ENCODE measurements at regions not wholly inside any gene's neighbourhood (a gene's known extent, or its start where the extent isn't known, plus 50 kb on each side); places are given as distances from the start of the nearest gene placed in this dataset.

- no peak overlapping the region for H3K4me3 Mint-ChIP-seq
- DNase-seq (ENCODE audit: low spot score) (no peak), ATAC-seq (no peak)
- CTCF ChIA-PET: no interaction called here
- H3K27ac Mint-ChIP-seq: no peak overlapping the region
- no peak for TF ChIP-seq TCF7 (CRISPR knock-in tag; IDR thresholded peaks at IDR 0.05; ENCODE audit: low read depth)
- no peak for TF ChIP-seq SMAD4 (CRISPR knock-in tag; IDR thresholded peaks at IDR 0.05)
- no peak for TF ChIP-seq ZNF671 (CRISPR knock-in tag; IDR thresholded peaks at IDR 0.05)
- no peak for TF ChIP-seq ATF6 (CRISPR knock-in tag; IDR thresholded peaks at IDR 0.05)
- TF ChIP-seq, protein P1, sequence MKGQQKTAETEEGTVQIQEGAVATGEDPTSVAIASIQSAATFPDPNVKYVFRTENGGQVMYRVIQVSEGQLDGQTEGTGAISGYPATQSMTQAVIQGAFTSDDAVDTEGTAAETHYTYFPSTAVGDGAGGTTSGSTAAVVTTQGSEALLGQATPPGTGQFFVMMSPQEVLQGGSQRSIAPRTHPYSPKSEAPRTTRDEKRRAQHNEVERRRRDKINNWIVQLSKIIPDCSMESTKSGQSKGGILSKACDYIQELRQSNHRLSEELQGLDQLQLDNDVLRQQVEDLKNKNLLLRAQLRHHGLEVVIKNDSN (CRISPR knock-in tag; IDR thresholded peaks at IDR 0.05): no peak
- TF ChIP-seq, protein P2, sequence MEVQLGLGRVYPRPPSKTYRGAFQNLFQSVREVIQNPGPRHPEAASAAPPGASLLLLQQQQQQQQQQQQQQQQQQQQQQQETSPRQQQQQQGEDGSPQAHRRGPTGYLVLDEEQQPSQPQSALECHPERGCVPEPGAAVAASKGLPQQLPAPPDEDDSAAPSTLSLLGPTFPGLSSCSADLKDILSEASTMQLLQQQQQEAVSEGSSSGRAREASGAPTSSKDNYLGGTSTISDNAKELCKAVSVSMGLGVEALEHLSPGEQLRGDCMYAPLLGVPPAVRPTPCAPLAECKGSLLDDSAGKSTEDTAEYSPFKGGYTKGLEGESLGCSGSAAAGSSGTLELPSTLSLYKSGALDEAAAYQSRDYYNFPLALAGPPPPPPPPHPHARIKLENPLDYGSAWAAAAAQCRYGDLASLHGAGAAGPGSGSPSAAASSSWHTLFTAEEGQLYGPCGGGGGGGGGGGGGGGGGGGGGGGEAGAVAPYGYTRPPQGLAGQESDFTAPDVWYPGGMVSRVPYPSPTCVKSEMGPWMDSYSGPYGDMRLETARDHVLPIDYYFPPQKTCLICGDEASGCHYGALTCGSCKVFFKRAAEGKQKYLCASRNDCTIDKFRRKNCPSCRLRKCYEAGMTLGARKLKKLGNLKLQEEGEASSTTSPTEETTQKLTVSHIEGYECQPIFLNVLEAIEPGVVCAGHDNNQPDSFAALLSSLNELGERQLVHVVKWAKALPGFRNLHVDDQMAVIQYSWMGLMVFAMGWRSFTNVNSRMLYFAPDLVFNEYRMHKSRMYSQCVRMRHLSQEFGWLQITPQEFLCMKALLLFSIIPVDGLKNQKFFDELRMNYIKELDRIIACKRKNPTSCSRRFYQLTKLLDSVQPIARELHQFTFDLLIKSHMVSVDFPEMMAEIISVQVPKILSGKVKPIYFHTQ (CRISPR knock-in tag; IDR thresholded peaks at IDR 0.05): no peak
- H3K4me1 Mint-ChIP-seq: no peaks in the 10 kb centered on the region
- POLR2A ChIA-PET: no interaction called here
- H3K36me3 Mint-ChIP-seq: peaks cover 27% of the 10 kb centered on the region
- H3K27me3 Mint-ChIP-seq (ENCODE audit: low read depth): peaks cover 13% of the 10 kb centered on the region
- H3K9me3 Mint-ChIP-seq: peaks cover 44% of the 10 kb centered on the region
Observed at GRCh38 chr3:10614168-10614567, 108.8 kb upstream of the ATP2B2 start.

GRCh38 chr3:10615715-10616114 lies 110.3 kb upstream of the ATP2B2 start:
- peaks cover 13% of the 10 kb centered on the region for H3K27me3 Mint-ChIP-seq (ENCODE audit: low read depth)
- H3K9me3 Mint-ChIP-seq: peaks cover 44% of the 10 kb centered on the region
- peaks cover 27% of the 10 kb centered on the region for H3K36me3 Mint-ChIP-seq
- no peak overlapping the region for H3K27ac Mint-ChIP-seq
- DNase-seq (ENCODE audit: low spot score): no peak
- ChIA-PET POLR2A (interaction anchor here (0.6 kb wide), 1 partner anchor 31 kb away, joined by 3 read pairs; no protein-coding TSS in a partner anchor), CTCF (no interaction called here)
- H3K4me1 Mint-ChIP-seq: no peaks in the 10 kb centered on the region
- no peak for TF ChIP-seq RORB (CRISPR knock-in tag; IDR thresholded peaks at IDR 0.05)
- TF ChIP-seq, protein P3, sequence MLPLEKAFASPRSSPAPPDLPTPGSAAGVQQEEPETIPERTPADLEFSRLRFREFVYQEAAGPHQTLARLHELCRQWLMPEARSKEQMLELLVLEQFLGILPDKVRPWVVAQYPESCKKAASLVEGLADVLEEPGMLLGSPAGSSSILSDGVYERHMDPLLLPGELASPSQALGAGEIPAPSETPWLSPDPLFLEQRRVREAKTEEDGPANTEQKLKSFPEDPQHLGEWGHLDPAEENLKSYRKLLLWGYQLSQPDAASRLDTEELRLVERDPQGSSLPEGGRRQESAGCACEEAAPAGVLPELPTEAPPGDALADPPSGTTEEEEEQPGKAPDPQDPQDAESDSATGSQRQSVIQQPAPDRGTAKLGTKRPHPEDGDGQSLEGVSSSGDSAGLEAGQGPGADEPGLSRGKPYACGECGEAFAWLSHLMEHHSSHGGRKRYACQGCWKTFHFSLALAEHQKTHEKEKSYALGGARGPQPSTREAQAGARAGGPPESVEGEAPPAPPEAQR (CRISPR knock-in tag; IDR thresholded peaks at IDR 0.05): no peak
- no peak overlapping the region for H3K4me3 Mint-ChIP-seq
- no peak for ATAC-seq

- no peak overlapping the region for H3K4me3 Mint-ChIP-seq
- POLR2A ChIA-PET: no interaction called here
Observed at GRCh38 chr3:10616321-10616720, 110.9 kb upstream of the ATP2B2 start.

More at GRCh38 chr3:10616321-10616720, 110.9 kb upstream of the ATP2B2 start:
- CTCF ChIA-PET: no interaction called here
- Mint-ChIP-seq H3K4me1 (no peaks in the 10 kb centered on the region), H3K27ac (no peak overlapping the region), H3K27me3 (ENCODE audit: low read depth) (peaks cover 13% of the 10 kb centered on the region), H3K36me3 (peaks cover 27% of the 10 kb centered on the region), H3K9me3 (peaks cover 44% of the 10 kb centered on the region)
- ATAC-seq (no peak), DNase-seq (ENCODE audit: low spot score) (no peak)
- no peak for TF ChIP-seq NR1H2 (CRISPR knock-in tag; IDR thresholded peaks at IDR 0.05)
- TF ChIP-seq FOXP4 (CRISPR knock-in tag; IDR thresholded peaks at IDR 0.05): no peak
- no peak for TF ChIP-seq CDX4 (CRISPR knock-in tag; IDR thresholded peaks at IDR 0.05; ENCODE audit: borderline replicate concordance)
